Activated CD4-positive, alpha-beta T cell treated with anti-CD3 and anti-CD28 coated beads for 36 hours (primary cell): ENCODE measurements at regions not wholly inside any gene's neighbourhood (a gene's known extent, or its start where the extent isn't known, plus 50 kb on each side); places are given as distances from the start of the nearest gene placed in this dataset.

Source experiments
- ATAC-seq: fragments of 200-7000 bp; cut with Tn5 transposase; one replicate; pipeline ENCODE4 v1.10.0; 2021; ENCODE audit warnings: mild to moderate bottlenecking, moderate library complexity
- CTCF ChIA-PET: fragments of 350-600 bp; sonication (Branson Sonifier 250); formaldehyde crosslinking; loops from one replicate; lab custom pipeline; 2021; ENCODE audit warnings: antibody characterized with exemption; lab: Charles Lee
- POLR2A ChIA-PET: fragments of 350-600 bp; sonication (Branson Sonifier 250); formaldehyde crosslinking; loops from one replicate; lab custom pipeline; 2021; ENCODE audit warnings: antibody characterized with exemption, inconsistent platforms; lab: Charles Lee
- DNase-seq: peaks from one replicate; pipeline ENCODE4 v3.0.0-alpha.2; 2020
- H3K27ac Mint-ChIP-seq: one replicate; pipeline ENCODE4 v1.8.0; 2021; ENCODE audit warnings: mixed read lengths
- H3K27me3 Mint-ChIP-seq: one replicate; pipeline ENCODE4 v1.8.0; 2021; ENCODE audit warnings: mixed read lengths
- H3K36me3 Mint-ChIP-seq: one replicate; pipeline ENCODE4 v1.8.0; 2021; ENCODE audit warnings: low read depth, mixed read lengths
- H3K4me1 Mint-ChIP-seq: one replicate; pipeline ENCODE4 v1.8.0; 2021; ENCODE audit warnings: mixed read lengths
- H3K4me3 Mint-ChIP-seq: one replicate; pipeline ENCODE4 v1.8.0; 2021; ENCODE audit warnings: mild to moderate bottlenecking, moderate library complexity, mixed read lengths
- H3K9me3 Mint-ChIP-seq: one replicate; pipeline ENCODE4 v1.8.0; 2021; ENCODE audit warnings: low read depth, mixed read lengths
- intact Hi-C, 2 experiments: fragments of 100-400 bp; cut with DNase I in 1 of 2; cut with micrococcal nuclease in 1 of 2; formaldehyde crosslinking; loops; one replicate each; pipeline versions ENCODE4 v1.14.2 to v1.15.1; 2022 to 2024; cut with DNase I, micrococcal nuclease

DNA sequence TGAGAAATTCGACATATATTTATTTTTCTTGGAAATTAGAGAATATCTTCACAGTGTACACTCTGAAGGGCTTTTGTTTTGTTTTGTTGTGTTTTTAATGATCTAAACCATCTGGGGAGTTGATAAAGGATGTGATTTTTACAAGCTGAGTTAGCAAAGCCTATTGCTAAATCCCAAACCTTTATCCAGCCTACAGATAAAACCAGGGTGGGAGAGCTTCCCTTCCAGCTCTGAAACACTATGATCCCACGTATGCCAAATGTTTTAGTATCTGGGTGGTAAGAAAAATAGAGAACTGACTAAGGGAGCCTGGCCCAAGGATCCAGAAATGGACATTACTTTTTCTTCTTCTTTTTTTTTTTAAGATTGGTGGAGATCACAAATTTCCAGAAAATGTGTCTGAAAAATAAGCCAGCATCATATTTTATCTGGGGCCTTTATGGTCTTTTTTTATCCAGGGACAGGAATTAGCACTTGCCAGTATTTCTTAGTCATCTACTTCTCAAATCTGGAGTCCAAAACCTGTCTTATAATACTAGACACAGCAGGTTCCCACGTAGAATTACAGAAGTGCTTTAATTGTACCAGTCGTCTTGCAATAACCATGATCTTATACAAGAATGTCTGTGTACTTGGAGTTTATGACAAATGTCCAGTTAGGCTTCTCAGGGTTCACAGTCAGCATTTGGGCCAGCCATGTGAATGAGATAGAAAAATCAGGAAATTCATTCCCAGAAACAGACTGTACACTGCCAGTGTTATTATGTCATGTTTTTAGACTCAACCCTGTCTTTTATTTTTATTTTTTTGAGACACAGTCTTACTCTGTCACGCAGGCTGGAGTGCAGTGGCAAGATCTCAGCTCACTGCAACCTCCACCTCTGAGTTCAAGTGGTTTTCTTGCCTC is 290.8 kb upstream of the MPDZ start:
- DNase-seq (no peak), ATAC-seq (no peak)
- Mint-ChIP-seq H3K36me3 (no peaks in the 10 kb centered on the region), H3K4me1 (peaks cover 3% of the 10 kb centered on the region), H3K4me3 (no peak overlapping the region), H3K9me3 (no peaks in the 10 kb centered on the region), H3K27me3 (peaks cover 8% of the 10 kb centered on the region), H3K27ac (no peak overlapping the region)
- intact Hi-C loops, result no loop called here
- ChIA-PET CTCF (no interaction called here), POLR2A (no interaction called here)

DNA sequence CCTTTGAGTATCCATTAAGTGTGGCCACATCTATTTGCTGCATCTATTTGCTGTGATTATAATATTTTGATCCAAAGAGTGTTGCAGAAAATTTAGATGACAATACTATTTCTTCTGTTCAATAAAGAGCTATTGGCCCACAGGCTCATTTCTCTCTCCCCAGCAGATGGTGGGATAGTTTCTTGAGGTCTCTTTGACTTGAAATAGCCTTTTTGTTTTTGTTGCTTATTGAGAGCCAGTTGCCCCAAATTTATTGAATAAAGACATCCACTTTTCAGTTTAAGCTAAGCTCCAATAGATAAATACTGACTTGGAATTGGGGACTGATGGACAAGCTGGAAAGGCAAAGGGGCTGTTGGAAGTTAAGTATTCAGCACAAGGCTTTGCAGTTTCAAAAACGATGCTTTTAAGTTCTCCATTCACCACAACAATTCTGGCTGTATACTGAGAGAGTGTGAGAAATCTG is 290.1 kb upstream of the MPDZ start:
- POLR2A ChIA-PET, result no interaction called here
- no peak for DNase-seq

DNA sequence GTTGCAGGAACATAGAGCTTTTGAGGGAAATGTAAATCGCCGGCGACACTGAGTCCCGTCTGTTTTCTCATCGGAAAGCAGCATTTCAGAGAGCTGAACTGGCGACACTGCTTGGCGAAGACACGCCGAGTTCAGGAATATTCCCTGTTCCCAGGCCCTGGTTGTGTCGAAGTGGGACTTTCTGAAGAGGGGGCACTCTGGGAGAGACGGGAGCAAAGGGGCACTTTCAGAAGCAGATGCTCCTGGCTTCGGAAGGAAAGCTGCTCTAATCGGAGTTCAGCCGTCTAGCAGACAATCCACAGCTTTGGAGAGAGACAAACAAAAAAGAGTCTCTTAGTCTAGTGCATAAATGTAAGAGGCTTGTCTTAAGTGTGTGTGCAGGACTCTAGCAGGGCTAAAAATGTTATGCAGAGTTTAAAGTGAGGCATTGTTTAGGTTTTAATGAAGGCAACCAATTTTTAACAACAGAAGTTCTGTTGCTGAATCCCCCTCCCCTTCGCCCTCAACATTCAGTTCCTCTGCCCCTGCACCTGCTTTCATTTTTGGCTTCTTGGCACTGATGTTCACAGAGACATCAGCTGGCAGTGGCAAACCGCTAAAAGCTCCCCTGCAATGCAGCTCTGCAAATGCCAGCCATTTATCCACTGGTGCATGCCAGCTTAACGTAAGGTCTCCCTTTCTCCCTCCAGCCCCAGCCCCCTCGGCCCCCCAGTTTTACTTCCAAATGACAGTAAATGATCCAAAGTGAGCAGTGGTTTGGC is 289.5 kb upstream of the MPDZ start:
- Mint-ChIP-seq H3K27ac (no peak overlapping the region), H3K36me3 (no peaks in the 10 kb centered on the region), H3K4me1 (peaks cover 3% of the 10 kb centered on the region), H3K9me3 (no peaks in the 10 kb centered on the region), H3K4me3 (no peak overlapping the region), H3K27me3 (peaks cover 8% of the 10 kb centered on the region)
- DNase-seq (no peak), ATAC-seq (no peak)
- intact Hi-C loops, result no loop called here
- POLR2A ChIA-PET, result no interaction called here
- CTCF ChIA-PET, result no interaction called here

More for the DNA sequence above, 290.1 kb upstream of the MPDZ start:
- ATAC-seq, result no peak
- no peaks in the 10 kb centered on the region for H3K36me3 Mint-ChIP-seq
- CTCF ChIA-PET, result no interaction called here
- peaks cover 3% of the 10 kb centered on the region for H3K4me1 Mint-ChIP-seq
- H3K9me3 Mint-ChIP-seq, result no peaks in the 10 kb centered on the region
- H3K4me3 Mint-ChIP-seq, result no peak overlapping the region
- intact Hi-C loops, result no loop called here
- no peak overlapping the region for H3K27ac Mint-ChIP-seq
- H3K27me3 Mint-ChIP-seq, result peaks cover 8% of the 10 kb centered on the region

DNA sequence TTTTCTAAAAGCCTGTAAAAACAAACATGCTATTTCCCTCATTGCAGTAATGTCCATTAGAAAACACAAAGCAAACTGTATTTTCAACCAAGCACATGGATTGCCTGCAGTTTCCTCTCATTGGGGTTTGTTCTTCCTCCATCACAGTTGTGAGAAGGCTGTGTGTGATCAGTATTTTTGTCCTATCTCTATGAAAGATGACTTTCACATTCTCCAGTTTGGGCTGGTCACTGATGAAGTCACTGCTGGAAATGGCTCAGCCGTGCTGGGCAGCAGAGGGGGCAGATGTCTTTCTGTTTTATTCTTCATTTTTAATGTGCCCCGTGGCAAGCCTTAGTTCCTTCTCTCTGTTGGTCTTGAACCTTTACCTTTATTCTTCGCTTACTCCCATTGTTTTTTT is 288.9 kb upstream of the MPDZ start:
- no peaks in the 10 kb centered on the region for H3K9me3 Mint-ChIP-seq
- H3K36me3 Mint-ChIP-seq, result no peaks in the 10 kb centered on the region
- intact Hi-C loops, result no loop called here
- no peak overlapping the region for H3K27ac Mint-ChIP-seq
- ChIA-PET CTCF (no interaction called here), POLR2A (no interaction called here)
- ATAC-seq, result no peak
- no peak overlapping the region for H3K4me3 Mint-ChIP-seq
- no peak for DNase-seq
- H3K4me1 Mint-ChIP-seq, result peaks cover 3% of the 10 kb centered on the region
- peaks cover 8% of the 10 kb centered on the region for H3K27me3 Mint-ChIP-seq

DNA sequence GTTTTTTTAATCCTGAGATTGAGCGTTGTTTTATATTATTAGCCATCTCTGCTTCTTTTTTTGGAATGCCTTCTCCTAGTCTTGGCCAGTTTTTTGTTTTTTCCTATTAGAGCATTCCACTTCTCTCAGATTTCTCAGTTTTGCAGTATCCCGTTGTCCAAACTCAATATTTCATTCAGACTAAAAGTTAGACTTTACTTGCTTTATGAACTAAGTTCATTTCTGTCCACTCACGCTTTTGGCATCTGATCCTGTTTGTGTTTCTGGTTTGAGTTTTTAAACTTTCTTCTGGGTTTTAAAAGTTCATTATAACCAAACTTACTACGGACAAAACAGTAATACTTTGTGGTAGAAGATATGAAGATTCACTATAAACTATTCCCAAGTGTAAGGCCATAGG is 288.3 kb upstream of the MPDZ start:
- no peaks in the 10 kb centered on the region for H3K9me3 Mint-ChIP-seq
- no peak overlapping the region for H3K4me3 Mint-ChIP-seq
- ChIA-PET POLR2A (no interaction called here), CTCF (no interaction called here)
- ATAC-seq (no peak), DNase-seq (no peak)
- H3K27me3 Mint-ChIP-seq, result peaks cover 8% of the 10 kb centered on the region
- no peak overlapping the region for H3K27ac Mint-ChIP-seq
- intact Hi-C loops, result no loop called here
- no peaks in the 10 kb centered on the region for H3K36me3 Mint-ChIP-seq
- peaks cover 3% of the 10 kb centered on the region for H3K4me1 Mint-ChIP-seq

DNA sequence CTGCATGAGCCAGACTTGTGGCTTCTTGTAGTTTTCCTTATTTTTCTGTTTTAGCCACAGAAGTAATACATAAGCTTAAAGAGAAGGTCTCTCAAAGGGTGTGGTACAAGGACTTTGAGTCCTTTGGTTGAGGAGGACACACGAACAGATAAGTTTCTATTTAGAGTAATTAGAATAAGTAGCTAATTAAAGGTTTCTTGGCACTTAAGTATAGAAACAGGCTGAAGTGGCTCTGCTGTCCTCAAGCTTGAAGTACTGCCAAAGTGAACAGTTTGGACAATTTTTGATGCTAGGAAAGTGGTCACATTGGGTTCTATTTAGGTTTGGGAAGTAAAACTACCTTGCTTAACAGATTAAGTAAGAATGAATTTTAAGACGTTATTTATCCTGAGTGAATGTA is 278.3 kb upstream of the MPDZ start:
- Mint-ChIP-seq H3K36me3 (no peaks in the 10 kb centered on the region), H3K27me3 (no peaks in the 10 kb centered on the region), H3K4me1 (no peaks in the 10 kb centered on the region), H3K9me3 (peaks cover 1% of the 10 kb centered on the region), H3K4me3 (no peak overlapping the region), H3K27ac (no peak overlapping the region)
- ChIA-PET CTCF (interaction anchor here (0.7 kb wide), 2 partner anchors 15 to 129 kb away, joined by 4 read pairs; no protein-coding TSS in a partner anchor), POLR2A (no interaction called here)
- intact Hi-C loops, result no loop called here
- DNase-seq, result no peak
- no peak for ATAC-seq

DNA sequence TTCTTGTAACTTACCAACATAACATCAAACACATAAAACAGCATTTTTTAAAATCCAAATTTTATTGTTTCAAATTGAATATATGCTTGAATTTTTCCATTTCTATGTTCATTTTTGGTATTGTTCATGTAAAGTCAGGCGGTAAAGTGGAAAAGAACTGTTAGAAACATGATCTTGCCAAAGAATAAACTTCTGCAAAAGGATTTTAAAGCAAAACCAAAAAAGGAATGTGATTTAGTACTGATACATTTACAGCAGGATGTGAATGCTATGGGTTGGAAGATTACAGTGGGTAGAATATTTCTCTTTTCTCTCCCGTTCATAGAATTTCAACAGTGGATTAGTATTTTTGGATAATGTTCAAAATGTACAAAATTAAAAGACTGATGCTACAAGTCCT is 277.2 kb upstream of the MPDZ start:
- POLR2A ChIA-PET, result no interaction called here
- intact Hi-C loops, result no loop called here
- no peaks in the 10 kb centered on the region for H3K27me3 Mint-ChIP-seq

DNA sequence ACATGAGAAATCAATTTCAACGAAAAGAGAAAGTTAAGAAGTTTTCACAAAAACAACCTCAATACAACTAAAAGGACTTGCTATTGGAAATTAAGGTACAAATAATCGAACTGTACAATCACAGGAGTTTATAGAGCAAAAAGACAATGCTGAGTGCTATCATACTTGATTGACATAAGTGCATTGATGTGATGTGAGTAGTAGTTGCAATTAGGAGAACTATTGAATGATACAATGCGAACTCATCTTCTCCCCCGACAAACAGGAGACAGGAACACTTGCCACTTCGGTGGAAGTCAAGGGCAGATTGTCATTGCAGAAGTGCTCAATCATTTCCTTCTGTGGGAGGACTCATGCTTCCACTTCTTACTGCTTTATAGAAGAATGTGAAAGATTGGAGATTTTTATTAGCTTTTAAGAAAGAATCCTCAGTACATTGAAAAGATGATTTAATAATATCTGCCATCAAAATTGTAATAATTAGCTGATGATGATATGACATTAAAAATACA is 276.6 kb upstream of the MPDZ start:
- H3K9me3 Mint-ChIP-seq, result peaks cover 1% of the 10 kb centered on the region
- DNase-seq, result no peak
- ATAC-seq, result no peak
- no peak overlapping the region for H3K4me3 Mint-ChIP-seq
- POLR2A ChIA-PET, result no interaction called here
- no peaks in the 10 kb centered on the region for H3K27me3 Mint-ChIP-seq
- no peaks in the 10 kb centered on the region for H3K36me3 Mint-ChIP-seq
- CTCF ChIA-PET, result no interaction called here
- no peaks in the 10 kb centered on the region for H3K4me1 Mint-ChIP-seq
- intact Hi-C loops, result no loop called here
- no peak overlapping the region for H3K27ac Mint-ChIP-seq

More for the DNA sequence above, 277.2 kb upstream of the MPDZ start:
- H3K9me3 Mint-ChIP-seq, result peaks cover 1% of the 10 kb centered on the region
- no peak overlapping the region for H3K4me3 Mint-ChIP-seq
- no peak overlapping the region for H3K27ac Mint-ChIP-seq
- ATAC-seq, result no peak
- H3K36me3 Mint-ChIP-seq, result no peaks in the 10 kb centered on the region
- DNase-seq, result no peak
- no peaks in the 10 kb centered on the region for H3K4me1 Mint-ChIP-seq
- CTCF ChIA-PET, result no interaction called here

DNA sequence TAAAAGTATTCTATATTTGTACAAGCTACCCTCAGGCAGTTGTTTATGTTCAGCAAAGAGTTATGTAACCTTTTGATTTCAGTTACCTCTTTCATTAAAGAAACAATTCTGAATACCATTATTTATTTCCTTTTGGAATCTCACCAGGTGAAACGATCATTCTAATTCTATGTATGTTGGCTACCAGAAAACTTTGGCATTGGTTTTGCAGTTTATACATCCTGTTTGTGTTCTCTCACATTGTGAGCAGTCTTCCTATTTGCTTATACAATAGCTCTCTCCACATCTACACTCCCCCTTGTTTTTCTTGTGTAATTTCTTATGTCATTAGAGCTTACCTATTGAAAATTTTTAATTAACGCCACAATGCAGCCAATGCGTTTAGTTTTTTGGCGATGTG is 276.0 kb upstream of the MPDZ start:
- no peak for DNase-seq
- intact Hi-C loops, result no loop called here
- no peaks in the 10 kb centered on the region for H3K27me3 Mint-ChIP-seq
- H3K9me3 Mint-ChIP-seq, result peaks cover 1% of the 10 kb centered on the region
- no peak for ATAC-seq
- H3K36me3 Mint-ChIP-seq, result no peaks in the 10 kb centered on the region
- H3K4me3 Mint-ChIP-seq, result no peak overlapping the region
- ChIA-PET POLR2A (no interaction called here), CTCF (no interaction called here)
- no peaks in the 10 kb centered on the region for H3K4me1 Mint-ChIP-seq
- H3K27ac Mint-ChIP-seq, result no peak overlapping the region

DNA sequence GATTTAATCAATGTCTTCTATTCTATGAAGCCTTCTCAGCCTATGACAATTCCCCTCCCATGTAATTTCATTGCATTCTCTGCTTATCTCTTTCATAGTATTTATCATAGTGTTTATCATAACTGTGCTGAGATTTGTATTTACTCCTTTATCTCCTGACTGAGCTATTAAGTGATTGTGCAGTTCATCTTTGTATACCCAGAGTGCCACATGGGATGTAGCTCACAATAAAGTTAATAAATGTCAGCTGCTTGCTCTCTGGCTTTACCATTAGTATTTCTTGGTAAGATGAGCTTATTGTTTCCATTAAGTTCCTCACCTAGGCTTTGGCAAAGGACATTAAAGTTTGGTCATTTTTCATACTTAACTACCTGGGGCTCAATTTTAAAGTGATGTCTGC is 275.1 kb upstream of the MPDZ start:
- Mint-ChIP-seq H3K4me1 (no peaks in the 10 kb centered on the region), H3K27me3 (no peaks in the 10 kb centered on the region), H3K36me3 (no peaks in the 10 kb centered on the region), H3K27ac (no peak overlapping the region), H3K4me3 (no peak overlapping the region), H3K9me3 (peaks cover 1% of the 10 kb centered on the region)
- POLR2A ChIA-PET, result no interaction called here
- ATAC-seq (no peak), DNase-seq (no peak)
- CTCF ChIA-PET, result no interaction called here
- intact Hi-C loops, result no loop called here

DNA sequence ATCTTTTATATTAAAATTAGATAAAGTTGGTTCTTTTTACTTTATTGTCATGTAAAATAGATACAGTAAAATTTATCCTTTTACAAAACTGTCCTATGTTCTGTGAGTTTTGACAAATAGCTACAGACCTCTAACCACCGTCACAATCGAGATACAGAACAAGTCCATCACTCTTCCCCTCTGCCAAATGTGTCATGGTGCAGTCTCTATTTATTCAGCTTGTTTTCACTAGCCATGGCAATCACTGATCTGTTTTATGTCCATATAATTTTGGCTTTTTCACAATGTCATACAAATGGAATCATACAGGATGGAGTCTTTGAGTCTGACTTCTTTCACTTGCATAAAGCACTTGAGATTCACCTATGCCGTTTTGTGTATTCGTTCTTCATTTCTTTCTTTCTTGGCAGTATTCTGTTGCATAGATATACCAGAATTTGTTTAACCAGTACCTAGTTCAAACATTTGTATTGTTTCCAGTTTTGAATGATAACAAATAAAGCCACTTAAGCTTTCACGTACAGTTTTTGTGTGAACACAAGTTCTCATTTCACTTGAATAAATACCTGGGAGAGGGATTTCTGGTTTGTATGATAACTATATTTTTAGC is 273.2 kb upstream of the MPDZ start:
- H3K9me3 Mint-ChIP-seq, result peaks cover 3% of the 10 kb centered on the region
- H3K4me1 Mint-ChIP-seq, result no peaks in the 10 kb centered on the region
- H3K36me3 Mint-ChIP-seq, result no peaks in the 10 kb centered on the region
- DNase-seq, result no peak
- POLR2A ChIA-PET, result no interaction called here
- H3K27me3 Mint-ChIP-seq, result no peaks in the 10 kb centered on the region
- CTCF ChIA-PET, result no interaction called here
- intact Hi-C loops, result no loop called here
- ATAC-seq, result no peak
- H3K4me3 Mint-ChIP-seq, result no peak overlapping the region
- no peak overlapping the region for H3K27ac Mint-ChIP-seq
